Esophagus squamous epithelium (tissue), 4 donors: ENCODE measurements at regions not wholly inside any gene's neighbourhood (a gene's known extent, or its start where the extent isn't known, plus 50 kb on each side); places are given as distances from the start of the nearest gene placed in this dataset.

ENCODE experiments used
- CTCF ChIP-seq, 6 experiments: fragments of 450-650 bp in 4 of 6; fragments of 200-600 bp in 2 of 6; sonication (generic) in 2 of 6; IDR thresholded peaks; one replicate each; pipeline ENCODE4 v1.5.1; 2016 to 2019; ENCODE audit warnings: antibody characterized with exemption in 6 of 6, mild to moderate bottlenecking in 4 of 6, moderate library complexity in 4 of 6
- POLR2A ChIP-seq, 4 donors: fragments of 450-650 bp; IDR thresholded peaks; one replicate each; pipeline ENCODE4 v1.6.1; 2017; ENCODE audit warnings: antibody characterized with exemption in 4 of 4, mild to moderate bottlenecking in 4 of 4, moderate library complexity in 3 of 4

GRCh38 chr10:83252596-83252995 is 886.7 kb upstream of the GHITM start:
- TF ChIP-seq CTCF (IDR thresholded peaks at IDR 0.05) (no peak), POLR2A (IDR thresholded peaks at IDR 0.05) (no peak)
